ENCODE measurements at regions not wholly inside any gene's neighbourhood (a gene's known extent, or its start where the extent isn't known, plus 50 kb on each side); places are given as distances from the start of the nearest gene placed in this dataset.

DNA sequence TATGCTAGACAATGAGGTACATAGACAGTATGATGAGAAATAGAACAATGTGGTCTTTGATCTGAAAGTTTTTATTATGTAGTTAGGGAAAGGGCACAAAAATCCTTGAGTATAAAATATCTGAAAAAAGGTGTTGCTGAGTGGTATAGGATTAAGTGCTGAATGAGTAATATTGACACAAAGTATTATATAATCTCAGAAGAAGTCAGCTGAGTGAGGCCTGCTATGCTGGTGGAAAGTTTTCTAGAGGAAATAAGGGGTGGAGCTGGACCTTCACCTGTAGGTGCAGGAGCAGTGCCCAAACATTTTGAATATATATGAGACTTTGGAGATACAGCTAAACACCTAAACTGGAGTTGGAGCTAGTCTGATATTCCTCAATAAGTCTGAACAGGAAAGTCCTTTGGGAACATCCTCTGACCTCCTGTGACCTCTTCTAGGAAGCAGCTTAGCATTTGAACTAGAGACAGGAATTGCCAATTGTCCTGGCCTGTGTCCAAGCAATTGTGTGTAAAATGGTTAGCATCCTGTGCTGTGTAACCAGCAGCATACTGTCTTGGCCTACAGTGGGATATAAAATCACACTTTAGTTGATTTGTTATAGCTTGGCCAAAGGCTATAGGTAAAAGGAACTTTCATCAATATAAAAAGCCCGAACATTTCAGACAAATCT, 285.3 kb downstream of the ANKRD50 start:
- TF ChIP-seq CTCF (IDR thresholded peaks at IDR 0.05; ENCODE audit: insufficient read depth, low read depth, low read length) (no peak), EZH2 (IDR thresholded peaks at IDR 0.05; ENCODE audit: insufficient read depth, low read length) (no peak)
